ENCODE measurements at regions not wholly inside any gene's neighbourhood (a gene's known extent, or its start where the extent isn't known, plus 50 kb on each side); places are given as distances from the start of the nearest gene placed in this dataset.

GRCh38 chr3:80068459-80068858 is 300.7 kb upstream of the ROBO1 start:
- no peak overlapping the region for H3K4me3 ChIP-seq (ENCODE audit: low read depth, poor library complexity, severe bottlenecking)
- TF ChIP-seq POLR2A (IDR thresholded peaks at IDR 0.05) (no peak), CTCF (IDR thresholded peaks at IDR 0.05) (no peak)
- WGBS, 2 donors: 58 to 64% methylated on average over 3 of the region's 3 CpGs
- intact Hi-C loops (cut with DNase I; ENCODE audit: low total_unique reads): no loop called here
- DNase-seq (ENCODE audit: low spot score in 2 of 2): no peak

GRCh38 chr3:80063535-80063934 is 295.7 kb upstream of the ROBO1 start:
- H3K4me3 ChIP-seq (ENCODE audit: low read depth, poor library complexity, severe bottlenecking): no peak overlapping the region
- DNase-seq (ENCODE audit: low spot score in 2 of 2): no peak
- WGBS, 2 donors: 80 to 91% methylated on average over 8 of the region's 8 CpGs
- intact Hi-C loops (cut with DNase I; ENCODE audit: low total_unique reads): no loop called here
- TF ChIP-seq POLR2A (IDR thresholded peaks at IDR 0.05) (no peak), CTCF (IDR thresholded peaks at IDR 0.05) (no peak)

GRCh38 chr3:80060664-80061063 is 292.9 kb upstream of the ROBO1 start:
- WGBS, 2 donors: 70 to 74% methylated on average over 1 of the region's 1 CpG
- no peak for TF ChIP-seq POLR2A (IDR thresholded peaks at IDR 0.05)
- TF ChIP-seq CTCF (IDR thresholded peaks at IDR 0.05): no peak

GRCh38 chr3:80055306-80055705 is 287.5 kb upstream of the ROBO1 start:
- 49 to 64% methylated on average over 4 of the region's 4 CpGs for WGBS, 2 donors
- no peak for DNase-seq (ENCODE audit: low spot score in 2 of 2)
- intact Hi-C loops (cut with DNase I; ENCODE audit: low total_unique reads): loop anchor here (10.0 kb wide), 1 partner anchor 431 kb away; no protein-coding TSS in a partner anchor
- no peak overlapping the region for H3K4me3 ChIP-seq (ENCODE audit: low read depth, poor library complexity, severe bottlenecking)
- TF ChIP-seq CTCF (IDR thresholded peaks at IDR 0.05) (no peak), POLR2A (IDR thresholded peaks at IDR 0.05) (no peak)

More at GRCh38 chr3:80060664-80061063, 292.9 kb upstream of the ROBO1 start:
- intact Hi-C loops (cut with DNase I; ENCODE audit: low total_unique reads): no loop called here
- H3K4me3 ChIP-seq (ENCODE audit: low read depth, poor library complexity, severe bottlenecking): no peak overlapping the region
- no peak for DNase-seq (ENCODE audit: low spot score in 2 of 2)

- intact Hi-C loops (cut with DNase I; ENCODE audit: low total_unique reads): loop anchor here (10.0 kb wide), 1 partner anchor 427 kb away; no protein-coding TSS in a partner anchor
- 93 to 95% methylated on average over 15 to 16 of the region's 16 CpGs for WGBS, 2 donors
- no peak for TF ChIP-seq POLR2A (IDR thresholded peaks at IDR 0.05)
- no peak for TF ChIP-seq CTCF (IDR thresholded peaks at IDR 0.05)
- DNase-seq (ENCODE audit: low spot score in 2 of 2): no peak
- H3K4me3 ChIP-seq (ENCODE audit: low read depth, poor library complexity, severe bottlenecking): no peak overlapping the region
Observed at GRCh38 chr3:80052271-80052670, 284.5 kb upstream of the ROBO1 start.

GRCh38 chr3:80051602-80051962 is 283.8 kb upstream of the ROBO1 start:
- intact Hi-C loops (cut with DNase I; ENCODE audit: low total_unique reads): loop anchor here (10.0 kb wide), 1 partner anchor 427 kb away; no protein-coding TSS in a partner anchor
- H3K4me3 ChIP-seq (ENCODE audit: low read depth, poor library complexity, severe bottlenecking): no peak overlapping the region
- no peak for TF ChIP-seq CTCF (IDR thresholded peaks at IDR 0.05)
- TF ChIP-seq POLR2A (IDR thresholded peaks at IDR 0.05): no peak
- WGBS, 2 donors: 89 to 91% methylated on average over 6 to 7 of the region's 7 CpGs
- DNase-seq (ENCODE audit: low spot score in 2 of 2): no peak
